GM12865 (cell line): ENCODE measurements at regions not wholly inside any gene's neighbourhood (a gene's known extent, or its start where the extent isn't known, plus 50 kb on each side); places are given as distances from the start of the nearest gene placed in this dataset.

ENCODE experiments used
- DNase-seq: peaks from one replicate; pipeline ENCODE4 v3.0.0; 2010; ENCODE audit warnings: low read depth
- H3K4me3 ChIP-seq: 2 replicates; pipeline ENCODE4 v1.5.1; 2011; ENCODE audit warnings: mild to moderate bottlenecking, low read depth, low read length, control low read depth
- CTCF ChIP-seq: IDR thresholded peaks from 2 replicates; pipeline ENCODE4 v1.5.1; 2011; ENCODE audit warnings: low read length, control low read depth, low read depth, inconsistent platforms; ENCODE audit not compliant: insufficient read depth; ENCODE audit errors: missing control alignments

GRCh38 chr12:19895246-19896020, 456.1 kb downstream of the AEBP2 start:
- no peak overlapping the region for H3K4me3 ChIP-seq
- no peak for DNase-seq
- no peak for TF ChIP-seq CTCF

GRCh38 chr12:19896041-19896440, 456.7 kb downstream of the AEBP2 start:
- TF ChIP-seq CTCF = no peak
- DNase-seq = no peak

GRCh38 chr12:19896534-19896933, 457.2 kb downstream of the AEBP2 start:
- no peak overlapping the region for H3K4me3 ChIP-seq
- no peak for DNase-seq
- TF ChIP-seq CTCF = no peak

More at GRCh38 chr12:19896041-19896440, 456.7 kb downstream of the AEBP2 start:
- no peak overlapping the region for H3K4me3 ChIP-seq

- no peak for DNase-seq
- no peak for TF ChIP-seq CTCF
- no peak overlapping the region for H3K4me3 ChIP-seq
These were observed 458.7 kb downstream of the AEBP2 start for GRCh38 chr12:19897900-19898408.

- TF ChIP-seq CTCF = no peak
- no peak for DNase-seq
- no peak overlapping the region for H3K4me3 ChIP-seq
These were observed 462.5 kb downstream of the AEBP2 start for GRCh38 chr12:19901841-19902240.

- no peak for DNase-seq
- no peak for TF ChIP-seq CTCF
- no peak overlapping the region for H3K4me3 ChIP-seq
These were observed 463.5 kb upstream of the PDE3A start for GRCh38 chr12:19904819-19905218.

GRCh38 chr12:19908830-19909229, 459.5 kb upstream of the PDE3A start:
- TF ChIP-seq CTCF = no peak
- no peak overlapping the region for H3K4me3 ChIP-seq
- DNase-seq = no peak
